Ovary (tissue), 3 donors: ENCODE measurements at regions not wholly inside any gene's neighbourhood (a gene's known extent, or its start where the extent isn't known, plus 50 kb on each side); places are given as distances from the start of the nearest gene placed in this dataset.

Source experiments
- CTCF ChIP-seq, 3 donors: fragments of 450-650 bp in 2 of 3; fragments of 200-600 bp in 1 of 3; IDR thresholded peaks; one replicate each; pipeline versions ENCODE4 v1.5.1 to v1.8.0; 2016 to 2022; ENCODE audit warnings: antibody characterized with exemption in 3 of 3, mild to moderate bottlenecking in 1 of 3
- POLR2A ChIP-seq: fragments of 450-650 bp; IDR thresholded peaks from one replicate; pipeline ENCODE4 v1.6.1; 2017; ENCODE audit warnings: antibody characterized with exemption, mild to moderate bottlenecking, moderate library complexity
- donor health status: DM: no; HTN: no; CAD: no.

- TF ChIP-seq CTCF (IDR thresholded peaks at IDR 0.05) (no peak), POLR2A (no peak)
Observed at GRCh38 chr6:165047952-165048351, 261.5 kb downstream of the C6orf118 start.
